ENCODE measurements at regions not wholly inside any gene's neighbourhood (a gene's known extent, or its start where the extent isn't known, plus 50 kb on each side); places are given as distances from the start of the nearest gene placed in this dataset.

DNA sequence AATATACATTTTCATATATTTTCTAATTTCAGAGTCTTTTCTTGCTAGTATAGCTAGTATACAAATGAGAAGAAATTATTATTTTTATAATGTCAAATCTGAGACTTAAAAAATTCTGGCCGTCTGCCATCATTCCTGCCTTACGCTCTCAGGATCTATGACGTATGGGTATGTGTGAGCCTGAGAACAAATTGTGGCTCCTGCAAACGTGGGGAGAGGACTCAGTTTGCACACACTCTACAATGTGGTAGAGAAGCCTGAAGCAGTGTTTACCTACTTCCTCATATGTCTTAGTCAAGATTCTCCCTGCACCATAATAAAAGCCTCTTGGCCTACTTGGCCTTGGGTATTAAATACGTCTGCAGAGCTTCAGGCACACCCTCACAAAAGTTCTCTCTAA lies 825.4 kb downstream of the SEMA5A start:
- no peak for TF ChIP-seq POLR2AphosphoS5 (IDR thresholded peaks at IDR 0.05)
- TF ChIP-seq, protein P1, sequence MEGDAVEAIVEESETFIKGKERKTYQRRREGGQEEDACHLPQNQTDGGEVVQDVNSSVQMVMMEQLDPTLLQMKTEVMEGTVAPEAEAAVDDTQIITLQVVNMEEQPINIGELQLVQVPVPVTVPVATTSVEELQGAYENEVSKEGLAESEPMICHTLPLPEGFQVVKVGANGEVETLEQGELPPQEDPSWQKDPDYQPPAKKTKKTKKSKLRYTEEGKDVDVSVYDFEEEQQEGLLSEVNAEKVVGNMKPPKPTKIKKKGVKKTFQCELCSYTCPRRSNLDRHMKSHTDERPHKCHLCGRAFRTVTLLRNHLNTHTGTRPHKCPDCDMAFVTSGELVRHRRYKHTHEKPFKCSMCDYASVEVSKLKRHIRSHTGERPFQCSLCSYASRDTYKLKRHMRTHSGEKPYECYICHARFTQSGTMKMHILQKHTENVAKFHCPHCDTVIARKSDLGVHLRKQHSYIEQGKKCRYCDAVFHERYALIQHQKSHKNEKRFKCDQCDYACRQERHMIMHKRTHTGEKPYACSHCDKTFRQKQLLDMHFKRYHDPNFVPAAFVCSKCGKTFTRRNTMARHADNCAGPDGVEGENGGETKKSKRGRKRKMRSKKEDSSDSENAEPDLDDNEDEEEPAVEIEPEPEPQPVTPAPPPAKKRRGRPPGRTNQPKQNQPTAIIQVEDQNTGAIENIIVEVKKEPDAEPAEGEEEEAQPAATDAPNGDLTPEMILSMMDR (IDR thresholded peaks at IDR 0.05), result no peak
- no peak for TF ChIP-seq POLR2A (IDR thresholded peaks at IDR 0.05)
